OCI-M2 (cell line): ENCODE measurements at regions not wholly inside any gene's neighbourhood (a gene's known extent, or its start where the extent isn't known, plus 50 kb on each side); places are given as distances from the start of the nearest gene placed in this dataset.
"Not testable (repeated sequence)": the region's sequence is repeated elsewhere in the genome, so short reads cannot be mapped to it uniquely, and the experiment has no call there.

Source experiments
- DNase-seq: peaks from one replicate; lab custom pipeline; 2025; ENCODE audit not compliant: unreplicated experiment; lab: John Stamatoyannopoulos, UW

DNA sequence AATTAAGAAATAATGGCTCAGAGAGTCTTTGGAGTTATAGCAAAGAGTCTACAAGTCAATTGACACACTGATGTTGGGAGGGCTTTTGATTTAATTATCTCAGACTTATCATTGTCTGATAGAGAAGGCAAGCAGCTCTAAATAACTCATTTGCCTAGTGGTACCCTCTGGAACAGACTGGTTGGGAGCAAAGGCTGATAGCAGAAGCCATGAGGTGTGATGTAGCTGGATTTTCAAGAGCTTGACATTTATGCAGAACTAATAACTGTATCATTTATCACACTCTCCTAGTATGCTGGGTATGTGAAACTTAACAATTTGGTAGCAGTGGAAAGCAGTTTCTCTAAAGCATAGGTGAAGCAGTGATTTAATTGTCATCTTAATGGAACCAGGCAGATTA lies 380.6 kb downstream of the TENT5A start:
- no peak for DNase-seq

GRCh38 chr6:81366972-81367371 lies 385.5 kb downstream of the TENT5A start:
- DNase-seq: no peak

GRCh38 chr6:81362246-81362645 lies 390.2 kb downstream of the TENT5A start:
- no peak for DNase-seq

DNA sequence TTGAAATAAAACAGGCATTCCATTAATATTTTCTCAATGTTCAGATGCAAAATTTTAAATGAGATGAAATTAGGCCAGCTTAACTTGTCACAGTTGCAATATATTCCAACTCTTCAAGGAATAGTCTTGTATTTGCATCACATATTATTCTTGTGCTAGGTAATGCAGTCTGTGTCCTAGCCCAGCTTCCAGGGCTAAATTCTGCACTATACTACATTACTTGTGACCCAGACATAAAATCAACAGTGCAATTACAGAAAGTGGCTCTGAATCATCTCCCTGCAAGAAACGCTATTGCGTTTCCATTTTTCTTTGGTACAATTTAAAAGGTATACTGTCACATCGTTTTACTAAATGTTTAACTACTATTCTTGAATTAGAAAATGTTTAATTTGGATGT lies 399.2 kb downstream of the TENT5A start:
- DNase-seq: no peak

- not testable (repeated sequence) for DNase-seq
These were observed 408.5 kb downstream of the TENT5A start for GRCh38 chr6:81344026-81344425.

GRCh38 chr6:81340946-81341345 lies 411.5 kb downstream of the TENT5A start:
- DNase-seq: no peak

- DNase-seq: no peak
These were observed 421.0 kb downstream of the TENT5A start for GRCh38 chr6:81331526-81331925.

DNA sequence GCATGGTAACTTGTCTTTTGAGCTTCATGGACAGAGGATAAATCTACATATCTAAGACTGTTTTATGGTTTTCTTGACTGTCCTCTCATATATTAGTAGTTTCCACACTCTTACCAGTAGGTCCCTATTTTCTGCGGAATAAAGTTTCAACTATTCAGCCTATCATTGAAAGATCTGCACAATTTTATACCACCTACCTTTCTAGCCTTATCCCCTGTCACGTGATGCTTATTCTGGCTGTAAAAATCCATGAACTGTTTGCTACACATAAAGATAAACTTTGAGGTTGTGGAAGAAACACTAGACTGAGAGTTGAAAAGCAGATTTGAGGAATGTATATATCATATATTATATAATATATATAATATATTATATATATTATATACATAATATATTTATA lies 423.8 kb downstream of the TENT5A start:
- DNase-seq: no peak

- no peak for DNase-seq
These were observed 425.5 kb downstream of the TENT5A start for GRCh38 chr6:81326881-81327561.

DNA sequence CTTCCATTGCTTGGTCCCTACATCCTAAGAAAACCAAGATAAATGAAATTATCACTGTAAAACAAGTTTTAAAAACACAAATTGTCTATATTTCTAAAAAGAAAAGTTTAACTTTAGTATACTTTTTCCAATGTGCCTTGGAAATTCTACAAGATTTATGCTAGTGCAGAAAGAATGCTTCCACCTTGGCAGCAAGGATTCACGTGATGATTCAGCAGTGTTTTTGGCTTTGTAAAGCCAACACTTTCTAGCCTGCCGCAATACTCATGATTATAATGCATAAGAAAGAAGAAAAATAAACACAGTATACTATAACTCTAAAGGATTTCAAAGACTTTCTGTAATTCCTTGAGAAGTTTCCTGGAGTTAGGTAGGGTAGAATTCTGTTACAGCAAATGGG lies 442.7 kb downstream of the TENT5A start:
- no peak for DNase-seq

GRCh38 chr6:81308577-81309279 lies 443.8 kb downstream of the TENT5A start:
- DNase-seq: no peak

- DNase-seq: no peak
These were observed 444.7 kb downstream of the TENT5A start for GRCh38 chr6:81307651-81308214.

DNA sequence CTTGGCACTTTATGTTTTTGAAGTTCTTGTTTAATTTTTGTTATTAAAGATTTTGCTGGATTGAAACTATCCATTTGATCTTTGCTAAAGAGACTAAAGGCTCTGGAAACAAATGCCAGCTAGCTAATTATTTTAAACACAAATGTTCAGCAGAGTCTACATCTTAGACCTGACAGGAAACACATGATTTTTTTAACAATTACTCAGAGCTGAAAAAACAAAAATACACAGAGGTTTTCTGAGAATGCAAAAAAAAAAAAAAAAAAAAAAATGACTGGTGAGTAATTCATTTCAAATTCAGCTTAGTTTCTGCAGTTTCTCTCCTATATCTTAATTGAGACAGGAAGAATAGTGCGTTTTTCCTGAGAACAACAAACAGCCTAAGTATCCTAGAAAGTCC lies 448.0 kb downstream of the TENT5A start:
- DNase-seq: no peak

- no peak for DNase-seq
These were observed 451.5 kb downstream of the TENT5A start for GRCh38 chr6:81300961-81301360.

DNA sequence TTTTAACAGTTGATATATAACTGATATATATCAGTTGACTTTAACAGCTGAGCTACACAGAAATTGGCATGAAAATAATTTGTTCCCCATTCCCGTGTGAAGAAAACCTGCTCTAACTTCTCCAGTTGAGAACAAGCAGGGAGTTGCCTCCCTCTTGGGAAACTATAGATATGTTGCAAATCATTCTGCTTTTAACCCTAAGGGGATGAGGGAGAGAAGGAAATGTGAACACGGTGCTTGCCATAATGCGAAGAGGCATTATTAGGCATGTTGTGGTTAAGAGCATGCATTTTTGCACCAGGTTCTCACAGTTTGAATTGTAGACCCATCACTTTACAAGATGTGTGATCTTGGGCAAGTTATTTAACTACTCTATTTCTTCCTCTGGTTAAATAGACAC lies 453.7 kb downstream of the TENT5A start:
- no peak for DNase-seq

DNA sequence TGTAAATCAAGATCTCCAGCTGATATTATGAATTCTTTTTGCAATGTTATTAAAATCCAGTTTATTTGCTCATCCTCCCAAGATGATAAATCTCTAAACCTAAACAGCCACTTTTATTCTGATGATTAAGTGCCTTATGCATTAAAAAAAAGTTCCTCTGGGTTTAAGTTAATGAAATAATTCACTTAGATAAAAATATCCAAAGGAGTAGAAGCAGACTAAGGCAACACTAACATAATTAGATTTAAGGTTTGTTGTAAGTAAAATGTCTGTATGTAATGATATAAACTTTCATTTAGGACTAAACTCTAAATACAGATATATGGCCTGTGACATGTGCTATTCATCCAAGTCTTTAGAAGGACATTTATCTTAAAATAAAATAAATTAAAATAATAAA lies 457.2 kb downstream of the TENT5A start:
- no peak for DNase-seq

GRCh38 chr6:81293896-81294295 lies 458.6 kb downstream of the TENT5A start:
- DNase-seq: no peak

GRCh38 chr6:81289229-81289628 lies 463.3 kb downstream of the TENT5A start:
- DNase-seq: no peak

GRCh38 chr6:81265106-81265505 lies 487.4 kb downstream of the TENT5A start:
- DNase-seq: no peak

GRCh38 chr6:81263531-81264168 lies 488.8 kb downstream of the TENT5A start:
- DNase-seq: no peak

DNA sequence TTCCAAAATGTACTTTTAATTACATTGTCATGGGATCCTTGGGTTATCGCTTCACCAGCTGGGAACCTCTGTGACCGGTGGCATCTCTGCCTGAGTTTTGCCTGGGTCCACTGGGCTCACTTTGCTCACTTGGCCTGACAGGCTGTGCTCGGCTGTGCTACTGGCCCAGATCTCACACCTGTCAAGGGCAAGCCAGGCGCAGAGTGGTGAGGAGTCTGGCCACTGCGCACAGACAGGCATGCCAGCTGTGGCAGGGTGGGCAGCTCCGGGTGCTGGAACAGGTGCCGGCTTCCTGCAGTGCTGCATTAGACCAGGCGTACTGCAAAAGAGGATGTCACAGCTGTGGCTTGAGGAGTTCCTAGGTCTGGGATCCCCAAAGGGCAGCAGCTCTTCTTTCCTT lies 489.8 kb downstream of the TENT5A start:
- DNase-seq: no peak

- DNase-seq: not testable (repeated sequence)
These were observed 496.3 kb downstream of the TENT5A start for GRCh38 chr6:81256223-81256622.
